ENCODE measurements at regions not wholly inside any gene's neighbourhood (a gene's known extent, or its start where the extent isn't known, plus 50 kb on each side); places are given as distances from the start of the nearest gene placed in this dataset.

- Mint-ChIP-seq H3K9me3 (peaks cover 8% of the 10 kb centered on the region), H3K4me1 (no peaks in the 10 kb centered on the region), H3K36me3 (no peaks in the 10 kb centered on the region), H3K27ac (no peak overlapping the region), H3K27me3 (ENCODE audit: low read depth) (no peaks in the 10 kb centered on the region), H3K4me3 (no peak overlapping the region)
- DNase-seq (ENCODE audit: low spot score in 2 of 2, unreplicated experiment in 2 of 2), result no peak
- no peak for TF ChIP-seq CTCF (IDR thresholded peaks at IDR 0.05; ENCODE audit: unreplicated experiment)
These were observed 288.3 kb upstream of the CDH18 start for GRCh38 chr5:20276061-20276958.

GRCh38 chr5:20266066-20266465 is 278.1 kb upstream of the CDH18 start:
- Mint-ChIP-seq H3K4me3 (no peak overlapping the region), H3K27me3 (ENCODE audit: low read depth) (no peaks in the 10 kb centered on the region), H3K36me3 (no peaks in the 10 kb centered on the region), H3K4me1 (peaks cover 2% of the 10 kb centered on the region), H3K27ac (no peak overlapping the region), H3K9me3 (peaks cover 25% of the 10 kb centered on the region)
- no peak for DNase-seq (ENCODE audit: low spot score in 2 of 2, unreplicated experiment in 2 of 2)
- TF ChIP-seq CTCF (IDR thresholded peaks at IDR 0.05; ENCODE audit: unreplicated experiment), result no peak

GRCh38 chr5:20262896-20263295 is 274.9 kb upstream of the CDH18 start:
- Mint-ChIP-seq H3K36me3 (no peaks in the 10 kb centered on the region), H3K4me3 (no peak overlapping the region), H3K4me1 (peaks cover 2% of the 10 kb centered on the region), H3K9me3 (peaks cover 11% of the 10 kb centered on the region), H3K27me3 (ENCODE audit: low read depth) (no peaks in the 10 kb centered on the region), H3K27ac (no peak overlapping the region)
- TF ChIP-seq CTCF (IDR thresholded peaks at IDR 0.05; ENCODE audit: unreplicated experiment), result no peak
- DNase-seq (ENCODE audit: low spot score in 2 of 2, unreplicated experiment in 2 of 2), result no peak

- H3K4me1 Mint-ChIP-seq, result peaks cover 2% of the 10 kb centered on the region
- no peaks in the 10 kb centered on the region for H3K36me3 Mint-ChIP-seq
- H3K27ac Mint-ChIP-seq, result no peak overlapping the region
- no peak overlapping the region for H3K4me3 Mint-ChIP-seq
- H3K9me3 Mint-ChIP-seq, result peaks cover 17% of the 10 kb centered on the region
- no peaks in the 10 kb centered on the region for H3K27me3 Mint-ChIP-seq (ENCODE audit: low read depth)
- DNase-seq (ENCODE audit: low spot score in 2 of 2, unreplicated experiment in 2 of 2), result no peak
- no peak for TF ChIP-seq CTCF (IDR thresholded peaks at IDR 0.05; ENCODE audit: unreplicated experiment)
These were observed 266.7 kb upstream of the CDH18 start for GRCh38 chr5:20254748-20255147.

- no peak for DNase-seq (ENCODE audit: low spot score in 2 of 2, unreplicated experiment in 2 of 2)
- Mint-ChIP-seq H3K27ac (no peak overlapping the region), H3K4me3 (no peak overlapping the region), H3K4me1 (peaks cover 8% of the 10 kb centered on the region), H3K36me3 (no peaks in the 10 kb centered on the region), H3K27me3 (ENCODE audit: low read depth) (no peaks in the 10 kb centered on the region), H3K9me3 (peaks cover 2% of the 10 kb centered on the region)
- no peak for TF ChIP-seq CTCF (IDR thresholded peaks at IDR 0.05; ENCODE audit: unreplicated experiment)
These were observed 260.1 kb upstream of the CDH18 start for GRCh38 chr5:20248118-20248517.

Data from mesothelial cell of epicardium (in vitro differentiated cells).